Urinary bladder (tissue), 3 donors: ENCODE measurements at regions not wholly inside any gene's neighbourhood (a gene's known extent, or its start where the extent isn't known, plus 50 kb on each side); places are given as distances from the start of the nearest gene placed in this dataset.
"Not testable (repeated sequence)": the region's sequence is repeated elsewhere in the genome, so short reads cannot be mapped to it uniquely, and the experiment has no call there.

Experiments
- DNase-seq: peaks from one replicate; pipeline ENCODE4 v3.0.0-alpha.2; 2015; ENCODE audit errors: extremely low spot score
- H3K27ac ChIP-seq: one replicate; pipeline ENCODE4 v1.5.1; 2013; ENCODE audit warnings: low read depth, mild to moderate bottlenecking, moderate library complexity
- H3K36me3 ChIP-seq: one replicate; pipeline ENCODE4 v1.6.1; 2013; ENCODE audit warnings: mild to moderate bottlenecking, moderate library complexity; ENCODE audit not compliant: insufficient read depth
- H3K4me1 ChIP-seq: one replicate; pipeline ENCODE4 v1.6.1; 2013; ENCODE audit warnings: mild to moderate bottlenecking, moderate library complexity; ENCODE audit not compliant: insufficient read depth
- H3K4me3 ChIP-seq: one replicate; pipeline ENCODE4 v1.5.1; 2013; ENCODE audit warnings: low read depth, low read length
- WGBS: extraction: QIAGEN DNeasy Blood & Tissue Kit; methylation state at CpG from one replicate; pipeline ENCODE4 v1.1.7; 2013; 5-methylcytosine and 5-hydroxymethylcytosine counted together
- donor health status: healthy with polysubstance abuse.
- donor health status: healthy.

- no peak for DNase-seq
- Histone ChIP-seq H3K4me3 (no peak overlapping the region), H3K36me3 (no peaks in the 10 kb centered on the region), H3K4me1 (no peaks in the 10 kb centered on the region), H3K27ac (no peak overlapping the region)
- WGBS: 65% methylated on average over 2 of the region's 2 CpGs
Measured at GRCh38 chr12:75692876-75693275, 181.5 kb upstream of the KRR1 start.

GRCh38 chr12:75690296-75690955, 179.0 kb upstream of the KRR1 start:
- H3K36me3 ChIP-seq: no peaks in the 10 kb centered on the region
- WGBS: 70% methylated on average over 11 of the region's 11 CpGs
- no peak for DNase-seq
- H3K4me3 ChIP-seq: no peak overlapping the region
- H3K27ac ChIP-seq: no peak overlapping the region
- no peaks in the 10 kb centered on the region for H3K4me1 ChIP-seq

GRCh38 chr12:75686233-75686632, 174.8 kb upstream of the KRR1 start:
- WGBS: 83% methylated on average over 1 of the region's 1 CpG
- H3K4me3 ChIP-seq, H3K4me1 ChIP-seq, DNase-seq, H3K36me3 ChIP-seq, H3K27ac ChIP-seq: not testable (repeated sequence)

- no peaks in the 10 kb centered on the region for H3K4me1 ChIP-seq
- no peak for DNase-seq
- no peak overlapping the region for H3K27ac ChIP-seq
- WGBS: 53% methylated on average over 2 of the region's 2 CpGs
- no peak overlapping the region for H3K4me3 ChIP-seq
- H3K36me3 ChIP-seq: no peaks in the 10 kb centered on the region
Measured at GRCh38 chr12:75685617-75686225, 174.3 kb upstream of the KRR1 start.

GRCh38 chr12:75684678-75685616, 173.5 kb upstream of the KRR1 start:
- Histone ChIP-seq H3K4me1 (no peaks in the 10 kb centered on the region), H3K36me3 (no peaks in the 10 kb centered on the region), H3K27ac (no peak overlapping the region), H3K4me3 (no peak overlapping the region)
- WGBS: 58% methylated on average over 5 of the region's 5 CpGs
- no peak for DNase-seq

- not testable (repeated sequence) for H3K4me3 ChIP-seq, H3K27ac ChIP-seq, DNase-seq, H3K4me1 ChIP-seq, H3K36me3 ChIP-seq
- 45% methylated on average over 4 of the region's 4 CpGs for WGBS
Measured at GRCh38 chr12:75683995-75684586, 172.7 kb upstream of the KRR1 start.

DNA sequence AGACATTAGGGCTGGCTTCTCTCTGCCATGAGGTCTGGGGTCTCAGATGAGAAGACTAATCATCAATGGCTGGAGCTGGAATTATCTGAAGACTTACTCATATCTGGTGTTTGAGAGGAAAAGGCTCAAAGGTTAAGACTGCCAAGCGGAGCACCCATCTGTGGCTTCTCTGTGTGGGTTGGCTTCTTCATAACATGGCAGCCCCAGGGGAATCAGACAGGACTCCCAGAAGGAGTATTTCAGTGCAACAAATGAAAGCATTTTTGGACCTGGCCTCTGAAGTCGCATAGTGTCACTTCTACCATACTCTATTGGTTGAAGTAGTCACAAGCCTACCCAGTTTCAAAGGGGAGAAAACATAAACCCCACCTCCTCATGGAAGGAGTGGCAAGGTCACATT, 171.8 kb upstream of the KRR1 start:
- H3K4me1 ChIP-seq: no peaks in the 10 kb centered on the region
- no peaks in the 10 kb centered on the region for H3K36me3 ChIP-seq
- DNase-seq: no peak
- H3K27ac ChIP-seq: no peak overlapping the region
- H3K4me3 ChIP-seq: no peak overlapping the region
- WGBS: 98% methylated on average over 2 of the region's 2 CpGs

DNA sequence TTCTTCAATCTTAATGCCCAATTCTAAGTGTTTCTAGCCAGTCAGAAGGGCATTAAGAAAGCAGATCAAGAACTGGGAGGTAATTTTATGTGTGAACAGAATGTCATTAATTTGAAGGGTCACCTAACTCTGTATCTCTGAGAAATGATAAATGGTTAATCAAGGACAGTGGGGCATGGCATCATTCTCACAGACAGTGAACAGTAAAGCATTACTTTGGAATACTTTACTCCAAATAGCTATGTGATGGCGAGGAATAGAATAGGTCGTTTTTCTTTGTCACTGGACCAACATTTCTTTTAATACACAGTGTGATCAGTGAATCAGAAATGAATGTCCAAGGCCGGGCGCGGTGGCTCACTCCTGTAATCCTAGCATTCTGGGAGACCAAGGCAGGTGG, 166.1 kb upstream of the KRR1 start:
- WGBS: 95% methylated on average over 5 of the region's 5 CpGs
- Histone ChIP-seq H3K36me3 (no peaks in the 10 kb centered on the region), H3K4me3 (no peak overlapping the region), H3K27ac (no peak overlapping the region), H3K4me1 (no peaks in the 10 kb centered on the region)
- DNase-seq: no peak

GRCh38 chr12:75674393-75674792, 163.0 kb upstream of the KRR1 start:
- 90% methylated on average over 2 of the region's 2 CpGs for WGBS
- no peak for DNase-seq
- H3K36me3 ChIP-seq: no peaks in the 10 kb centered on the region
- no peak overlapping the region for H3K4me3 ChIP-seq
- no peaks in the 10 kb centered on the region for H3K4me1 ChIP-seq
- H3K27ac ChIP-seq: no peak overlapping the region

GRCh38 chr12:75672200-75672599, 160.8 kb upstream of the KRR1 start:
- Histone ChIP-seq H3K4me3 (no peak overlapping the region), H3K27ac (no peak overlapping the region), H3K36me3 (no peaks in the 10 kb centered on the region), H3K4me1 (no peaks in the 10 kb centered on the region)
- no peak for DNase-seq

GRCh38 chr12:75670216-75670615, 158.8 kb upstream of the KRR1 start:
- Histone ChIP-seq H3K36me3 (no peaks in the 10 kb centered on the region), H3K4me3 (no peak overlapping the region), H3K27ac (no peak overlapping the region), H3K4me1 (no peaks in the 10 kb centered on the region)
- 72% methylated on average over 5 of the region's 5 CpGs for WGBS
- no peak for DNase-seq

DNA sequence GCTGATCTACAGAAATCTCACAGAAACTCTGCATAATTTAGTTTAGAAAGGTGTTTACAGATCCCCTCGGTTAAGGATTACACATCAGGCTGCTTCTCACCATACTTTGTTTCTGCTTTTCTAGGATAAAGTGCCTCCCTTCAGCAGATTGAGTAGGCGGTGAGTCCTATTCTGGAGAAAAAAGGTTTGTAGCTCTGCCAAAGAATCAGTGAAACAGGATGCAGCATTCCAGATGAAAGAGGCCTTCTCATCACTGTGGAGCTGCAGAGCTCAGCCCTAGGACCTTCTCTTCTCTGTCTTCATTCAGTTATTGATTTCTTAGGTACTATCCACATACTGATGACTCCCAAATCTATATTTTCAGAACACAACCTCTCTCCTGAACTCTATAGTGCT, 155.5 kb upstream of the KRR1 start:
- Histone ChIP-seq H3K4me3 (no peak overlapping the region), H3K4me1 (no peaks in the 10 kb centered on the region), H3K27ac (no peak overlapping the region), H3K36me3 (no peaks in the 10 kb centered on the region)
- no peak for DNase-seq
- 49% methylated on average over 2 of the region's 2 CpGs for WGBS

DNA sequence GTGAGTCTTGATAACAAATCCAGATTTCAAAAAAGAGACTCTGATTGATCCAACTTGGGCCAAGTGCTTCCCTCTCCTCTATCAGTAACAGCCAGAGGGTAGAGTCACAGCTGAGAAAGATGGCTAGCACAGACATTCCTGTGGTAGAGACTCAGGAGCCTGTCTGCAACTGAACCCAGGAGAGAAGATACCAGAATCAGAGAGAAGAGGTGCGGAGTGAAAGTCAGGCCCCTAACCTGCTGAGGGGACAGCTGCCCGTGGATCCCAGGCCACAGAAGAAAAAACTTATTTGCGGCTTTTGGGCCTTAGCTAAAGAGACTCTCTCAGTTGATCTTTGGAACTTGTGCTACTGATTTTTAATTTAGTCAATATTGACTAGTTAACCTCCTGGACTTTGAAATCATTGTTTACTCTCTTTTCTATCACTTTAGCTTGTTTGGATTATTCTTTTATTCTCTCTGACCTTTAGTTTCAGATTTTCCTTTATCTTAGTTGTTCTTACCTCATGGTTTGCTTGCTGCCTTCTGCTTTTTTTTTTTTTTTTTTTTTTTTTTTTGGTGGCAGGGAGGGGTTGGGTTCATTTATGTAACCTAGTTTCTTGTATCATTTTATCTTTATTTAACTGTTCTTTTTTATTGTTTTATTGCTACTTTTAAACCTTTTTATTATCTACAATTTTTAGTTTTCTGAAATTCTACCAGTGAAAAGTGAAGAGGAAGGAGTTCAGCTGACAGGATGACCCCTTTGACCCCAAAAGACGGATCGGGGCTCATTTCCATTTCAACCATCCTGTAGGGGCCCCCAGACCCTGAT, 154.9 kb upstream of the KRR1 start:
- Histone ChIP-seq H3K36me3 (no peaks in the 10 kb centered on the region), H3K4me1 (no peaks in the 10 kb centered on the region), H3K4me3 (no peak overlapping the region), H3K27ac (no peak overlapping the region)
- no peak for DNase-seq
- 70% methylated on average over 5 of the region's 5 CpGs for WGBS
